ENCODE measurements at regions not wholly inside any gene's neighbourhood (a gene's known extent, or its start where the extent isn't known, plus 50 kb on each side); places are given as distances from the start of the nearest gene placed in this dataset.

GRCh38 chr4:38585871-38586270, 78.1 kb upstream of the KLF3 start:
- TF ChIP-seq CTCF (IDR thresholded peaks at IDR 0.05; ENCODE audit: insufficient read depth, low read length, poor library complexity, severe bottlenecking) (no peak), EZH2phosphoT487 (conservative IDR thresholded peaks at IDR 0.05; ENCODE audit: low read length) (no peak)

Measured in SU-DHL-6 (cell line).